Activated CD4-positive, alpha-beta T cell treated with anti-CD3 and anti-CD28 coated beads, Interleukin-2, amount 10 ng/mL, durations not matched to agents 24 days and 14 days (primary cell): ENCODE measurements at regions not wholly inside any gene's neighbourhood (a gene's known extent, or its start where the extent isn't known, plus 50 kb on each side); places are given as distances from the start of the nearest gene placed in this dataset.
"Not testable (repeated sequence)": the region's sequence is repeated elsewhere in the genome, so short reads cannot be mapped to it uniquely, and the experiment has no call there.

ENCODE experiments used
- DNase-seq: peaks from one replicate; pipeline ENCODE4 v3.0.0; 2022
- H3K27ac Mint-ChIP-seq: one replicate; pipeline ENCODE4 v1.8.0; 2022; ENCODE audit warnings: mild to moderate bottlenecking, mixed read lengths
- H3K27me3 Mint-ChIP-seq: one replicate; pipeline ENCODE4 v1.8.0; 2022; ENCODE audit warnings: mixed read lengths
- H3K36me3 Mint-ChIP-seq: one replicate; pipeline ENCODE4 v1.8.0; 2022; ENCODE audit warnings: low read depth, mild to moderate bottlenecking, mixed read lengths
- H3K4me1 Mint-ChIP-seq: one replicate; pipeline ENCODE4 v1.8.0; 2021; ENCODE audit warnings: mixed read lengths
- H3K4me3 Mint-ChIP-seq: one replicate; pipeline ENCODE4 v1.8.0; 2022; ENCODE audit warnings: mild to moderate bottlenecking, moderate library complexity, mixed read lengths
- H3K9me3 Mint-ChIP-seq: one replicate; pipeline ENCODE4 v1.8.0; 2021; ENCODE audit warnings: mixed read lengths
- intact Hi-C: fragments of 100-400 bp; cut with micrococcal nuclease; formaldehyde crosslinking; loops from one replicate; pipeline ENCODE4 v1.15.1; 2023

- Mint-ChIP-seq H3K36me3 (no peaks in the 10 kb centered on the region), H3K4me3 (no peak overlapping the region), H3K9me3 (peaks cover 10% of the 10 kb centered on the region), H3K4me1 (no peaks in the 10 kb centered on the region), H3K27ac (no peak overlapping the region), H3K27me3 (no peaks in the 10 kb centered on the region)
- no peak for DNase-seq
- intact Hi-C loops = no loop called here
These were observed 566.8 kb upstream of the PTGER4 start for GRCh38 chr5:40112875-40113274.

- H3K36me3 Mint-ChIP-seq, H3K27me3 Mint-ChIP-seq, DNase-seq, H3K4me1 Mint-ChIP-seq, H3K27ac Mint-ChIP-seq, intact Hi-C loops, H3K4me3 Mint-ChIP-seq, H3K9me3 Mint-ChIP-seq: not testable (repeated sequence)
These were observed 568.7 kb upstream of the PTGER4 start for GRCh38 chr5:40111036-40111435.

- H3K36me3 Mint-ChIP-seq, H3K27ac Mint-ChIP-seq, DNase-seq, H3K4me1 Mint-ChIP-seq, H3K4me3 Mint-ChIP-seq, H3K27me3 Mint-ChIP-seq, intact Hi-C loops: not testable (repeated sequence)
- H3K9me3 Mint-ChIP-seq = peaks cover 19% of the 10 kb centered on the region
These were observed 570.8 kb upstream of the PTGER4 start for GRCh38 chr5:40108764-40109390.

- H3K4me3 Mint-ChIP-seq = not testable (repeated sequence)
These were observed 571.9 kb upstream of the PTGER4 start for GRCh38 chr5:40107786-40108185.

GRCh38 chr5:40106847-40107246 is 572.9 kb upstream of the PTGER4 start:
- intact Hi-C loops = no loop called here
- no peak for DNase-seq

More at GRCh38 chr5:40107786-40108185, 571.9 kb upstream of the PTGER4 start:
- DNase-seq, H3K4me1 Mint-ChIP-seq, H3K27ac Mint-ChIP-seq, H3K36me3 Mint-ChIP-seq, intact Hi-C loops, H3K27me3 Mint-ChIP-seq: not testable (repeated sequence)
- peaks cover 21% of the 10 kb centered on the region for H3K9me3 Mint-ChIP-seq

GRCh38 chr5:40098313-40098712 is 581.4 kb upstream of the PTGER4 start:
- Mint-ChIP-seq H3K27ac (no peak overlapping the region), H3K27me3 (no peaks in the 10 kb centered on the region), H3K36me3 (no peaks in the 10 kb centered on the region), H3K9me3 (peaks cover 10% of the 10 kb centered on the region), H3K4me3 (no peak overlapping the region), H3K4me1 (no peaks in the 10 kb centered on the region)
- DNase-seq = no peak
- intact Hi-C loops = no loop called here

More at GRCh38 chr5:40106847-40107246, 572.9 kb upstream of the PTGER4 start:
- Mint-ChIP-seq H3K27me3 (no peaks in the 10 kb centered on the region), H3K4me3 (no peak overlapping the region), H3K9me3 (peaks cover 20% of the 10 kb centered on the region), H3K36me3 (peaks cover 2% of the 10 kb centered on the region), H3K4me1 (no peaks in the 10 kb centered on the region), H3K27ac (no peak overlapping the region)

- Mint-ChIP-seq H3K9me3 (peaks cover 14% of the 10 kb centered on the region), H3K36me3 (no peaks in the 10 kb centered on the region), H3K4me3 (no peak overlapping the region), H3K27ac (no peak overlapping the region), H3K27me3 (no peaks in the 10 kb centered on the region), H3K4me1 (no peaks in the 10 kb centered on the region)
- intact Hi-C loops = no loop called here
- no peak for DNase-seq
These were observed 586.2 kb upstream of the PTGER4 start for GRCh38 chr5:40093550-40093949.

GRCh38 chr5:40089269-40089668 is 590.4 kb upstream of the PTGER4 start:
- H3K27ac Mint-ChIP-seq = no peak overlapping the region
- DNase-seq = no peak
- no peak overlapping the region for H3K4me3 Mint-ChIP-seq
- no peaks in the 10 kb centered on the region for H3K4me1 Mint-ChIP-seq
- no peaks in the 10 kb centered on the region for H3K27me3 Mint-ChIP-seq
- intact Hi-C loops = no loop called here
- H3K9me3 Mint-ChIP-seq = peaks cover 19% of the 10 kb centered on the region
- H3K36me3 Mint-ChIP-seq = no peaks in the 10 kb centered on the region

GRCh38 chr5:40084614-40085013 is 595.1 kb upstream of the PTGER4 start:
- Mint-ChIP-seq H3K27me3 (no peaks in the 10 kb centered on the region), H3K4me1 (peaks cover 2% of the 10 kb centered on the region), H3K27ac (no peak overlapping the region), H3K36me3 (no peaks in the 10 kb centered on the region), H3K9me3 (peaks cover 11% of the 10 kb centered on the region), H3K4me3 (no peak overlapping the region)
- intact Hi-C loops = no loop called here
- DNase-seq = no peak

- Mint-ChIP-seq H3K4me3 (no peak overlapping the region), H3K27me3 (no peaks in the 10 kb centered on the region), H3K4me1 (peaks cover 2% of the 10 kb centered on the region), H3K36me3 (no peaks in the 10 kb centered on the region), H3K9me3 (peaks cover 13% of the 10 kb centered on the region), H3K27ac (no peak overlapping the region)
- intact Hi-C loops = no loop called here
- no peak for DNase-seq
These were observed 597.4 kb upstream of the PTGER4 start for GRCh38 chr5:40082313-40082712.

GRCh38 chr5:40080191-40080590 is 599.5 kb upstream of the PTGER4 start:
- Mint-ChIP-seq H3K4me3 (no peak overlapping the region), H3K9me3 (peaks cover 10% of the 10 kb centered on the region), H3K27ac (no peak overlapping the region), H3K4me1 (peaks cover 2% of the 10 kb centered on the region), H3K36me3 (no peaks in the 10 kb centered on the region), H3K27me3 (no peaks in the 10 kb centered on the region)
- intact Hi-C loops = no loop called here
- DNase-seq = no peak

- Mint-ChIP-seq H3K4me3 (no peak overlapping the region), H3K9me3 (peaks cover 5% of the 10 kb centered on the region), H3K27ac (no peak overlapping the region), H3K36me3 (no peaks in the 10 kb centered on the region), H3K27me3 (no peaks in the 10 kb centered on the region), H3K4me1 (peaks cover 2% of the 10 kb centered on the region)
- no peak for DNase-seq
- intact Hi-C loops = no loop called here
These were observed 600.7 kb upstream of the PTGER4 start for GRCh38 chr5:40078898-40079575.

- Mint-ChIP-seq H3K4me1 (no peaks in the 10 kb centered on the region), H3K4me3 (no peak overlapping the region), H3K27ac (no peak overlapping the region), H3K27me3 (no peaks in the 10 kb centered on the region), H3K36me3 (no peaks in the 10 kb centered on the region), H3K9me3 (peaks cover 5% of the 10 kb centered on the region)
- intact Hi-C loops = no loop called here
- no peak for DNase-seq
These were observed 604.9 kb upstream of the PTGER4 start for GRCh38 chr5:40074826-40075225.

GRCh38 chr5:40073927-40074326 is 605.8 kb upstream of the PTGER4 start:
- Mint-ChIP-seq H3K27me3 (no peaks in the 10 kb centered on the region), H3K9me3 (peaks cover 5% of the 10 kb centered on the region), H3K4me1 (no peaks in the 10 kb centered on the region), H3K27ac (no peak overlapping the region), H3K4me3 (no peak overlapping the region), H3K36me3 (no peaks in the 10 kb centered on the region)
- intact Hi-C loops = no loop called here
- no peak for DNase-seq

- DNase-seq = no peak
- H3K4me1 Mint-ChIP-seq = no peaks in the 10 kb centered on the region
- H3K27me3 Mint-ChIP-seq = no peaks in the 10 kb centered on the region
- H3K4me3 Mint-ChIP-seq = no peak overlapping the region
- no peak overlapping the region for H3K27ac Mint-ChIP-seq
- intact Hi-C loops = no loop called here
- no peaks in the 10 kb centered on the region for H3K36me3 Mint-ChIP-seq
- H3K9me3 Mint-ChIP-seq = no peaks in the 10 kb centered on the region
These were observed 607.8 kb upstream of the PTGER4 start for GRCh38 chr5:40071870-40072269.
